Esophagus mucosa (tissue), 1 donor: ENCODE measurements at regions not wholly inside any gene's neighbourhood (a gene's known extent, or its start where the extent isn't known, plus 50 kb on each side); places are given as distances from the start of the nearest gene placed in this dataset.
A peak's percentile ranks its signal among the peaks of the same experiment; 100 is the strongest.

ENCODE experiments used
- ATAC-seq: fragments of 200-7000 bp; cut with Tn5 transposase; one replicate; pipeline ENCODE4 v1.9.1; 2020
- donor health status: DM: yes; HTN: yes; CAD: no.

DNA sequence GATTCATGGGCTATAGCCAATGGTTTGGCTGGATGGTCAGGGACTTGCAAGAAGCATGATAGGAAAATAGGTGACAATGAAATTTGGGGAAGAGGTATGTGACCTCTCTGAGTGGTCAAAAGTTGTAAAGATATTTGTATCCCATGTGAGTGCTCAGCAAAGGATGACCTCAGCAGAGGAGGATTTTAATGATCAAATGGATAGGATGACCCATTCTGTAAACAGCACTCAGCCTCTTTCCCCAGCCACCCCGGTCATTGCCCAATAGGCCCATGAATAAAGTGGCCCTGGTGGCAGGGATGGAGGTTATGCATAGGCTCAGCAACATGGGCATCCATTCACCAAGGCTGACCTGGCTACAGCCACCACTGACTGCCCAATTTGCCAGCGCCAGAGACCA, 138.4 kb upstream of the SPDL1 start:
- ATAC-seq: no peak

DNA sequence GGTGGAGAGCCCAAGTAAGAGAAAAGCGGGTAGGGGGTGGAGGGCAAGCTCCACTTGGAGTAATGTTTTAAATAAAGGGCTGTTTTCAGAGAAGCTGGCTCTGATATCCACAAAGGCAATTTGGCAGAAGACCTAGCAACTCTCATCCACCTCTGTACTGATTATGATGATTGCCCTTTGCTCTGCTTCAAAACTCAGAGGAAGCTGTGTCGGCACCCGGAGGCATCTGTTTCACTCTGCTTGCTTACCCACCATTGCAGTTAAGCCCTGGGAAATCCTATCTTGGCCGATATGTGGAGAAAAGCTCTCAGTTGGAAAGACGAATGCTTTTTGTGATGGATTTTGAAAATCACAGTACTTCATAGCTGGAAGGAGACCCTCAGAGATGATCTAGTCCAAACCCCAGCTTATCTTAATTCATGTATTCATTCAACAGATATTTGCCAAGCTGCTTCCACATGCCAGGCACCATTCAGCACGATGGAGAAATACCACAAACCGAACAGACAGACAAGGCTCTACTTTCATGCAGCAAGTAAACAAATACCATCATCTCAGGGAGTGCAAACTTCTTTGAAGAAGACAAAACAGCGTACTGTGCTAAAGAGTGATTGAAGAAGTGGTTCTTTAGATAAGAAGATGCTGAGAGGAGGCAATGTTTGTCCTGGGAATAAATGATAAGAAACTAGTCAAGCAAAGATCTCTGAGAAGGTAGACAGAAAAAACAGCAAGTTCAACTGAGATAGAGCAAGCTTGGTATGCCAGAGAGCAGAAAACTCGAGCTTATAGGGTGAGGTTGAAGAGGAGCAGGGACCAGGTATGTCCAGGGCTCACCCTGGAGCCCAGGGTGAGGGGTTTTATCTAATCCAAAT, 140.4 kb upstream of the SPDL1 start:
- no peak for ATAC-seq

DNA sequence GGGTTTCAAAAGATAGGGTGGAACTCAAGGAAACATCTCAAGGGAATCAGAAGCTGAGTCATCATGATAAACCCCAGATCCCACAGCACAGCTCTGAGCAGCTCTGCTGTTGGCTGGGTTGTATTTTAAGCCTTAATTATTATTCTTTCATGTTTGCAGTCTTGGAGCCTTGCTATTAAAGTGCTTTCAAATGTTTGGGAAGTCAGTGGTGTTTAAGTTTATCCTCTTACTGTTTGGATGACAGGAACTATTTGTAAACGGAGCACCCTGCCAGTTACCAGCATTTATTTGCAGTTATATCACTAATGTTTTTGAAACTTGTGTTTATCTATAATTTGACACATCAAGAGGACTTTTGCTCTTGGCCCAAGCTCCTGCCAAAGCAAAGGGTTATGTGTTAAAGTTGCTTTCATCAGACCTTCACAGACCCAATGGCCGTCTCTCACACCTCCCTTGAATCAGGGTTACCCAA, 141.1 kb upstream of the SPDL1 start:
- ATAC-seq: no peak

- ATAC-seq: no peak
Observed at GRCh38 chr5:169440107-169440705, 139.3 kb upstream of the SLIT3 start.

DNA sequence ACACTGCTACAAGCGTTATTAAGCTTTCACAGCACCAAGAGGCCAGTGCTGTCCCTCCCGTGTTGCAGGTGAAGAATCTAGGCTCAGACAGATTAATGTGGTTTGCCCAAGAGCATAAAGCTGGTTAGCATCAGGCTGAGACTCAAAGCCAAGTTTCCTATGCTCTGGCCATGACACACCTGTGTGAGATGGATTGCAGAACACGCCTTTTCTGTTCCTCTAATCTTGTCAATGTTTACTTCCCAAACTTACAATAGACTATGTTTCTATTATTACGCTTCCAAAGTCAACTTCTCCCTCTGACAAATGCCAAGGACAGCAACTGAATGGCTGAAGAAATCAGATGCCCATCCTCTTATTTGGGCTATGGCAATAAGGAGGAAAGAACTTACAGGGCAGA, 138.4 kb upstream of the SLIT3 start:
- no peak for ATAC-seq

- no peak for ATAC-seq
Observed at GRCh38 chr5:169435506-169436229, 134.7 kb upstream of the SLIT3 start.

DNA sequence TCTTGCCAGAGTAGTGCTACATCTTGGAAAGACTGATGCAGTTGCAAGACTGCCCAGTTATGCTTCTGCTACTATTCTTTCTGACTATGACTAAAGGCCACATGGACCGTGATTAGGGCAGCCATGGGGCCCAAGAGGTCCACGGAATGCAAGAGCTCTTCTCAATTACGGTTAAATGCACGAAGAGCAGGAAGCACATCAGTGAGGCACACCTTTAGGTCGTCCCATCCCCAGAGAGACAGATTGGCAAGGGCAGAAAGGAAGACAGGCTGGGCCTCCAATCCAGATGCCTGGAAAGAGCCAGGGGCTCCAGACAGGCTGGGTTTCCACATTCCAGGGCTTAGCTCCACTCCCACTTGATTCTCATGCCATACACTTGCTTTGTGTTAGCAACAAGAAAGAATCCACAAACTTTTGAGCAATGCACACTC, 132.3 kb upstream of the SLIT3 start:
- ATAC-seq: no peak

- no peak for ATAC-seq
Observed at GRCh38 chr5:169431386-169431785, 130.4 kb upstream of the SLIT3 start.

- no peak for ATAC-seq
Observed at GRCh38 chr5:169430671-169431070, 129.7 kb upstream of the SLIT3 start.

GRCh38 chr5:169429044-169429443, 128.1 kb upstream of the SLIT3 start:
- no peak for ATAC-seq

DNA sequence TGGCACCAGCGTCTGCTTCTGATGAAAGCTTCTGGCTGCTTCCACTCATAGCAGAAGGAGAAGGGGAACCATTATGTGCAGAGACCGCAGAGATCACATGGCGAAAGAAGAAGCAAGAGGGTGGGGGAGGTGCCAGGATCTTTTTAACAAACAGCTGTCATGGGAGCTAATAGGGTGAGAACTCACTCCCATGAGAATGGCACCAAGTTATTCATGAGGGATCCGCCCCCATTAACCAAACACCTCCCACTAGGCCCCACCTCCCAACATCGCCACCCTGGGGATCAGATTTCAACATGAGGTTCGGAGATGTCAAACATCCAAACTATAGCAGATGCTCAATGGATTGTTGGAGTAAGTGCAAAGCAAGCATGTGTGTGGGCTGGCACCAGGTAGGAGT, 125.8 kb upstream of the SLIT3 start:
- no peak for ATAC-seq

- ATAC-seq: no peak
Observed at GRCh38 chr5:169424670-169425378, 123.9 kb upstream of the SLIT3 start.

DNA sequence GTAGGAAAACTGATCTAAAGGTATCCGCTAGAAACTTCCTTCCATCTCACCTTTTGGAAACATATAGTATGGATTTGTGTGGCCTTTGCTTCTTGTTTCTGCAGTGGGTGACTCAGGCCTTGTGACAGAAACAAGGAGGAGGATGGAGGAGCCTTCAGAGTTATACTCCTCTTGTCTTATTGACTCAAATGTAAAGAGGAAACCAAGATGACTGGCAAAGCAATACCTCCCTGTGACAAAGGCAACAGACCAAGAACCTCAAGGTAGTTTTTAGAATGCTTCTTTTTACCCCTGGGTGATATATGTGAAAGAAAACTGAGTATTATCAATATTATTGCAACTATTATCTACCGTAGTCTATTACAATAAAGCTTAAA, 123.3 kb upstream of the SLIT3 start:
- no peak for ATAC-seq

GRCh38 chr5:169423580-169424278, 122.8 kb upstream of the SLIT3 start:
- ATAC-seq: peak; percentile 26

GRCh38 chr5:169422087-169422486, 121.1 kb upstream of the SLIT3 start:
- ATAC-seq: no peak

GRCh38 chr5:169421677-169422076, 120.7 kb upstream of the SLIT3 start:
- no peak for ATAC-seq

GRCh38 chr5:169417676-169418075, 116.7 kb upstream of the SLIT3 start:
- no peak for ATAC-seq

- no peak for ATAC-seq
Observed at GRCh38 chr5:169416583-169417196, 115.8 kb upstream of the SLIT3 start.

DNA sequence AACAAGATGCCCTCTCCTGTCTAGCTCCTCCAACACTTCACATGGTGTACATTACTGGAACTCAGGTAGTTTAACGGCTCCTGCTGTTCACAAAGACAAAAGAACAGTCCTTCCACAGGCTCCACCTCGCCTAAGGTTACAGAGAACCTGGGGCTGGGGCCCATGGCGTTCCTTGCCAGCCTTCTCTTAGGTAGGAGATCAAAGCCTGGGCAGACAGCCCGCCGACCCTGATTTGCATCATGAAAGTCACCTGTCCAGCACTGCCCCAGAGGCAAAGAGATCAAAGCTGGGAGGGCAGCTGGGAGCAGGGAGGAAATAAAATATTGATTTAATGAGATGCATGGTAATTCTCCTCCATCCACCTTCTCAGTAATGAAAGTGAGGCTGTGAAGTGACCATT, 115.0 kb upstream of the SLIT3 start:
- ATAC-seq: no peak

DNA sequence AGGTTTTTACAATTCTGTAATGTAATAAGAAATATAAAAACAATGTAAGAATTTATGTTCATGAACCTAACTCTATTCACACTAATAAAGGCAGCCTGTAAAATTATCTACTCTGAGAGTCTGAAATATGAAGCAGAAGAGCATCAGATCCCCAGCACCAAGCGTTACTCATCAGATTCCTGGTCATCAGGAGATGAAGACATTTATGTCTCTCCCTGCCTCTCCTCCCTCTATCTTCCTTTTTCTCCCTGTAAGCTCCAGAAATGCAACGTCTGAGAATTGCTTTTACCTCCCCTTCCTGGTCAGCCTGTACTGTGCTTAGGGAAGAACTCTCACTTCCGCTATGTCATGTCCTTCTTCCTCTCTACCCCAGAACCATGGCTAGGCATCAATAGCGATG, 114.4 kb upstream of the SLIT3 start:
- no peak for ATAC-seq

DNA sequence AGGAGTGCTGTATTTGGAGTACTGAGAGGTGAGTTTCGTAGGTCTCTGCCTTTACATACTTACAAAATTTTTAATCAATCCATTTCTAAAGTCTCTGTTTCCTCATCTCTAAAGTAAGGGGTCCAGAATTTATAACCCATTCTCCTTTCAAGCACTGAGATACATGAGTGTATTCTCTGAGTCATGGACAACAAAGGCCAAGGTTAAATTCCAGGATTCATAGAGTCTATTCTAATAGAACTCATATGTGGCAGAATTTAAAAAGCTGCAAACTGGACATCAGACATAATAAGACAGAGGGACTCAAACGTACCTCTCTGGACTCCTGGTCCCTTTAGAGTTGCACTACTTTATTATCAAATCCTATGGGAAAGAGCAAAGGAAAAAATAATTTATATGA, 112.5 kb upstream of the SLIT3 start:
- no peak for ATAC-seq

DNA sequence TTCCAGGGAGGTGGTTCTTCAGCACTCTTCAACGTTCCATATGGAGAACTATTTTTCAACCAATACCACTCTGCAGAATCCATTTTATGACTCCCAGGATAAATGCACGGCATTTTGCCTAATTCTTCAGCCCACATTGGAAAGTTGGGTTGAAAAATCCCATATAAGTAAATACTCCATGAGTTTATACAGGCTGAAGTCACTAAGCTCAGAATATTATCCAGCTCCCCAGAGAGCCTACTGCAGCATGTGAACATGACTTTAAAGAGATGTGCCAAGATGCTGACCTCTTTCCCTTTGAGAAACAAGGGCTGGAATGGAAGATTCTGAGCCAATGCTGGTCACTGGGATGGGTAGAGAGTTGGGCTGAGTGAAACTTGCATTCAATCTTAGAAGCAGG, 111.9 kb upstream of the SLIT3 start:
- no peak for ATAC-seq
